ENCODE measurements at regions not wholly inside any gene's neighbourhood (a gene's known extent, or its start where the extent isn't known, plus 50 kb on each side); places are given as distances from the start of the nearest gene placed in this dataset.
"Not testable (repeated sequence)": the region's sequence is repeated elsewhere in the genome, so short reads cannot be mapped to it uniquely, and the experiment has no call there.

- not testable (repeated sequence) for H3K4me3 ChIP-seq (IDR thresholded peaks at IDR 0.05; ENCODE audit: insufficient read depth, low read depth, low read length); H3K4me2 ChIP-seq; H3K9ac ChIP-seq; H3K79me2 ChIP-seq (ENCODE audit: insufficient read depth, low read depth); H3K27me3 ChIP-seq (ENCODE audit: insufficient read depth, low read depth); H2AFZ ChIP-seq (ENCODE audit: low read depth); H3K4me1 ChIP-seq (ENCODE audit: low read depth, poor library complexity, severe bottlenecking); H3K27ac ChIP-seq; H4K20me1 ChIP-seq (ENCODE audit: insufficient read depth); H3K36me3 ChIP-seq (ENCODE audit: insufficient read depth)
Observed at GRCh38 chr2:179385756-179386155, 121.1 kb upstream of the SESTD1 start.

GRCh38 chr2:179383975-179384374 is 119.3 kb upstream of the SESTD1 start:
- Histone ChIP-seq H3K4me3 (IDR thresholded peaks at IDR 0.05; ENCODE audit: insufficient read depth, low read depth, low read length) (no peak overlapping the region), H3K27me3 (ENCODE audit: insufficient read depth, low read depth) (no peaks in the 10 kb centered on the region), H3K4me1 (ENCODE audit: low read depth, poor library complexity, severe bottlenecking) (no peaks in the 10 kb centered on the region), H4K20me1 (ENCODE audit: insufficient read depth) (no peaks in the 10 kb centered on the region), H3K4me2 (no peak overlapping the region), H2AFZ (ENCODE audit: low read depth) (no peak overlapping the region), H3K9ac (no peak overlapping the region), H3K79me2 (ENCODE audit: insufficient read depth, low read depth) (no peaks in the 10 kb centered on the region), H3K27ac (no peak overlapping the region), H3K36me3 (ENCODE audit: insufficient read depth) (no peaks in the 10 kb centered on the region)
- TF ChIP-seq, protein P1, sequence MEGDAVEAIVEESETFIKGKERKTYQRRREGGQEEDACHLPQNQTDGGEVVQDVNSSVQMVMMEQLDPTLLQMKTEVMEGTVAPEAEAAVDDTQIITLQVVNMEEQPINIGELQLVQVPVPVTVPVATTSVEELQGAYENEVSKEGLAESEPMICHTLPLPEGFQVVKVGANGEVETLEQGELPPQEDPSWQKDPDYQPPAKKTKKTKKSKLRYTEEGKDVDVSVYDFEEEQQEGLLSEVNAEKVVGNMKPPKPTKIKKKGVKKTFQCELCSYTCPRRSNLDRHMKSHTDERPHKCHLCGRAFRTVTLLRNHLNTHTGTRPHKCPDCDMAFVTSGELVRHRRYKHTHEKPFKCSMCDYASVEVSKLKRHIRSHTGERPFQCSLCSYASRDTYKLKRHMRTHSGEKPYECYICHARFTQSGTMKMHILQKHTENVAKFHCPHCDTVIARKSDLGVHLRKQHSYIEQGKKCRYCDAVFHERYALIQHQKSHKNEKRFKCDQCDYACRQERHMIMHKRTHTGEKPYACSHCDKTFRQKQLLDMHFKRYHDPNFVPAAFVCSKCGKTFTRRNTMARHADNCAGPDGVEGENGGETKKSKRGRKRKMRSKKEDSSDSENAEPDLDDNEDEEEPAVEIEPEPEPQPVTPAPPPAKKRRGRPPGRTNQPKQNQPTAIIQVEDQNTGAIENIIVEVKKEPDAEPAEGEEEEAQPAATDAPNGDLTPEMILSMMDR (conservative IDR thresholded peaks at IDR 0.05; ENCODE audit: low read depth, low read length): no peak

DNA sequence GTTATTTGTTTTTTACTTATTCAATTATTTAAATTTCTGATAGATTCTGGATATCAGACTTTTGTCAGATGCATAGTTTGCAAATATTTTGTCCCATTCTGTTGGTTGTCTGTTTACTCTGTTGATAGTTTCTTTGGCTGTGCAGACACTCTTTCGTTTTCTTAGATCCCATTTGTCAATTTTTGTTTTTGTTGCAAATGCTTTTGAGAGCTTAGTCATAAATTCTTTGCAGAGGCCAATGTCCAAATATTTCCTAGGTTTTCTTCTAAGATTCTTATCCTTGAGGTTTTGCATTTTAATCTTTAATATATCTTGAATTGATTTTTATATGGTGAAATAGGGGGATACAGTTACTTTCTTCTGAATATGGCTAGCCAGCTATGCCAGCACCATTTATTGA is 112.7 kb upstream of the SESTD1 start:
- Histone ChIP-seq H3K36me3 (ENCODE audit: insufficient read depth) (no peaks in the 10 kb centered on the region), H3K4me1 (ENCODE audit: low read depth, poor library complexity, severe bottlenecking) (no peaks in the 10 kb centered on the region), H4K20me1 (ENCODE audit: insufficient read depth) (no peaks in the 10 kb centered on the region), H3K9ac (no peak overlapping the region), H3K4me2 (no peak overlapping the region), H3K4me3 (IDR thresholded peaks at IDR 0.05; ENCODE audit: insufficient read depth, low read depth, low read length) (no peak overlapping the region), H2AFZ (ENCODE audit: low read depth) (no peak overlapping the region), H3K27ac (no peak overlapping the region), H3K27me3 (ENCODE audit: insufficient read depth, low read depth) (no peaks in the 10 kb centered on the region), H3K79me2 (ENCODE audit: insufficient read depth, low read depth) (no peaks in the 10 kb centered on the region)
- TF ChIP-seq, protein P1 (conservative IDR thresholded peaks at IDR 0.05; ENCODE audit: low read depth, low read length): no peak

- no peaks in the 10 kb centered on the region for H3K79me2 ChIP-seq (ENCODE audit: insufficient read depth, low read depth)
- no peak overlapping the region for H3K4me3 ChIP-seq (IDR thresholded peaks at IDR 0.05; ENCODE audit: insufficient read depth, low read depth, low read length)
- no peak overlapping the region for H2AFZ ChIP-seq (ENCODE audit: low read depth)
- no peaks in the 10 kb centered on the region for H3K36me3 ChIP-seq (ENCODE audit: insufficient read depth)
- no peak overlapping the region for H3K27ac ChIP-seq
- H4K20me1 ChIP-seq (ENCODE audit: insufficient read depth): no peaks in the 10 kb centered on the region
- H3K4me2 ChIP-seq: no peak overlapping the region
- H3K9ac ChIP-seq: no peak overlapping the region
- TF ChIP-seq, protein P1 (conservative IDR thresholded peaks at IDR 0.05; ENCODE audit: low read depth, low read length): no peak
- no peaks in the 10 kb centered on the region for H3K27me3 ChIP-seq (ENCODE audit: insufficient read depth, low read depth)
- no peaks in the 10 kb centered on the region for H3K4me1 ChIP-seq (ENCODE audit: low read depth, poor library complexity, severe bottlenecking)
Observed at GRCh38 chr2:179376881-179377280, 112.2 kb upstream of the SESTD1 start.

DNA sequence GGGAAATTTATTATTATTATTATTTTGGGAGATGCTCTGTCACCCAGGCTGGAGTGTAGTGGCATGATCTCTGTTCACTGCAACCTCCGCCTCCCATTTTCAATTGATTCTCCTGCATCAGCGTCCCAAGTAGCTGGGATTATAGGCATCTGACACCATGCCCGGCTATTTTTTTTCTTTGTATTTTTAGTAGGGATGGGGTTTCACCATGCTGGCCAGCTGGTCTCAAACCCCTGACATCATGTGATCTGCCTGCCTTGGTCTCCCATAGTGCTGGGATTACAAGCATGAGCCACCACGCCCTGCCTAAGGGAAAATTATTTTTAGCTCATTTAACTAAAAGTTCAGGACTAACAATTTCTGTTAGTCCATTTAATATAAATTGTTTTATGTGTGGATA is 109.2 kb upstream of the SESTD1 start:
- no peak overlapping the region for H3K27ac ChIP-seq
- H3K36me3 ChIP-seq (ENCODE audit: insufficient read depth): no peaks in the 10 kb centered on the region
- TF ChIP-seq, protein P1 (conservative IDR thresholded peaks at IDR 0.05; ENCODE audit: low read depth, low read length): no peak
- no peak overlapping the region for H3K9ac ChIP-seq
- no peaks in the 10 kb centered on the region for H3K27me3 ChIP-seq (ENCODE audit: insufficient read depth, low read depth)
- no peaks in the 10 kb centered on the region for H3K4me1 ChIP-seq (ENCODE audit: low read depth, poor library complexity, severe bottlenecking)
- no peak overlapping the region for H3K4me3 ChIP-seq (IDR thresholded peaks at IDR 0.05; ENCODE audit: insufficient read depth, low read depth, low read length)
- H3K79me2 ChIP-seq (ENCODE audit: insufficient read depth, low read depth): no peaks in the 10 kb centered on the region
- H4K20me1 ChIP-seq (ENCODE audit: insufficient read depth): no peaks in the 10 kb centered on the region
- no peak overlapping the region for H2AFZ ChIP-seq (ENCODE audit: low read depth)
- H3K4me2 ChIP-seq: no peak overlapping the region

DNA sequence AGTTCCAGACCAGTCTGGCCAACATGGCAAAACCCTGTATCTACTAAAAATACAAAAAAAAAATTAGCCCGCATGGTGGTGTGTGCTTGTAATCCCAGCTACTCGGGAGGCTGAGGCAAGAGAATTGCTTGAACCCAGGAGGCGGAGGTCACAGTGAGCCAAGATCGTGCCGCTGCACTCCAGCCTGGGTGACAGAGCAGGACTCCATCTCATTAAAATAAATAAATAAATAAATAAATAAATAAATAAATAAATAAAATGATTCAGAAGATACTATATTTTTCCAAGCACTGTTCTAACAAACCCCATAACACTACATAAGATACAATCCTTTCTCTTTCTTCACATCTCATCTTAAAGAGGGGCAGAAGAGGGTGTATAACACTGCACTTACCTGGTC is 100.9 kb upstream of the SESTD1 start:
- H2AFZ ChIP-seq (ENCODE audit: low read depth); H3K79me2 ChIP-seq (ENCODE audit: insufficient read depth, low read depth); H3K9ac ChIP-seq; H3K4me2 ChIP-seq; H3K4me3 ChIP-seq (IDR thresholded peaks at IDR 0.05; ENCODE audit: insufficient read depth, low read depth, low read length); H4K20me1 ChIP-seq (ENCODE audit: insufficient read depth); H3K36me3 ChIP-seq (ENCODE audit: insufficient read depth); H3K4me1 ChIP-seq (ENCODE audit: low read depth, poor library complexity, severe bottlenecking); H3K27ac ChIP-seq; H3K27me3 ChIP-seq (ENCODE audit: insufficient read depth, low read depth): not testable (repeated sequence)

All from KMS-11 (cell line).